PFSK-1 (cell line): ENCODE measurements at regions not wholly inside any gene's neighbourhood (a gene's known extent, or its start where the extent isn't known, plus 50 kb on each side); places are given as distances from the start of the nearest gene placed in this dataset.

Experiments
- POLR2AphosphoS5 ChIP-seq: IDR thresholded peaks from 2 replicates; pipeline ENCODE4 v1.6.1; 2012; ENCODE audit warnings: low read depth, mild to moderate bottlenecking, control low read depth, low read length, moderate library complexity
- SIN3A ChIP-seq: IDR thresholded peaks from 2 replicates; pipeline ENCODE4 v1.6.1; 2012; ENCODE audit warnings: mild to moderate bottlenecking, low read length, moderate library complexity, borderline replicate concordance; ENCODE audit not compliant: insufficient read depth
- TAF1 ChIP-seq: IDR thresholded peaks from 2 replicates; pipeline ENCODE4 v1.6.1; 2012; ENCODE audit warnings: low read length, control low read depth, borderline replicate concordance; ENCODE audit not compliant: insufficient read depth
- TF ChIP-seq, protein P1 (sequence below), 2 experiments: IDR thresholded peaks; 2 replicates each; pipeline versions ENCODE4 v1.6.1 to v1.8.0; 2011 to 2012; ENCODE audit warnings: low read depth in 2 of 2, low read length in 2 of 2, control low read depth in 1 of 2, inconsistent platforms in 1 of 2, mild to moderate bottlenecking in 1 of 2, moderate library complexity in 1 of 2; ENCODE audit not compliant: insufficient read depth in 1 of 2

GRCh38 chr2:173762864-173763263 is 202.3 kb downstream of the SP3 start:
- TF ChIP-seq POLR2AphosphoS5 (no peak), TAF1 (no peak), SIN3A (no peak)
- TF ChIP-seq, protein P1, sequence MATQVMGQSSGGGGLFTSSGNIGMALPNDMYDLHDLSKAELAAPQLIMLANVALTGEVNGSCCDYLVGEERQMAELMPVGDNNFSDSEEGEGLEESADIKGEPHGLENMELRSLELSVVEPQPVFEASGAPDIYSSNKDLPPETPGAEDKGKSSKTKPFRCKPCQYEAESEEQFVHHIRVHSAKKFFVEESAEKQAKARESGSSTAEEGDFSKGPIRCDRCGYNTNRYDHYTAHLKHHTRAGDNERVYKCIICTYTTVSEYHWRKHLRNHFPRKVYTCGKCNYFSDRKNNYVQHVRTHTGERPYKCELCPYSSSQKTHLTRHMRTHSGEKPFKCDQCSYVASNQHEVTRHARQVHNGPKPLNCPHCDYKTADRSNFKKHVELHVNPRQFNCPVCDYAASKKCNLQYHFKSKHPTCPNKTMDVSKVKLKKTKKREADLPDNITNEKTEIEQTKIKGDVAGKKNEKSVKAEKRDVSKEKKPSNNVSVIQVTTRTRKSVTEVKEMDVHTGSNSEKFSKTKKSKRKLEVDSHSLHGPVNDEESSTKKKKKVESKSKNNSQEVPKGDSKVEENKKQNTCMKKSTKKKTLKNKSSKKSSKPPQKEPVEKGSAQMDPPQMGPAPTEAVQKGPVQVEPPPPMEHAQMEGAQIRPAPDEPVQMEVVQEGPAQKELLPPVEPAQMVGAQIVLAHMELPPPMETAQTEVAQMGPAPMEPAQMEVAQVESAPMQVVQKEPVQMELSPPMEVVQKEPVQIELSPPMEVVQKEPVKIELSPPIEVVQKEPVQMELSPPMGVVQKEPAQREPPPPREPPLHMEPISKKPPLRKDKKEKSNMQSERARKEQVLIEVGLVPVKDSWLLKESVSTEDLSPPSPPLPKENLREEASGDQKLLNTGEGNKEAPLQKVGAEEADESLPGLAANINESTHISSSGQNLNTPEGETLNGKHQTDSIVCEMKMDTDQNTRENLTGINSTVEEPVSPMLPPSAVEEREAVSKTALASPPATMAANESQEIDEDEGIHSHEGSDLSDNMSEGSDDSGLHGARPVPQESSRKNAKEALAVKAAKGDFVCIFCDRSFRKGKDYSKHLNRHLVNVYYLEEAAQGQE (IDR thresholded peaks at IDR 0.05; ENCODE audit: insufficient read depth in 1 of 2, low read depth in 2 of 2, low read length in 2 of 2): no peak
